WTC11 (cell line): ENCODE measurements at regions not wholly inside any gene's neighbourhood (a gene's known extent, or its start where the extent isn't known, plus 50 kb on each side); places are given as distances from the start of the nearest gene placed in this dataset.
A peak's percentile ranks its signal among the peaks of the same experiment; 100 is the strongest.

Experiments used
- ATAC-seq: fragments of 200-7000 bp; cut with Tn5 transposase; 2 replicates; pipeline ENCODE4 v1.10.0; 2021; ENCODE audit warnings: mild to moderate bottlenecking, moderate library complexity
- CTCF ChIA-PET: fragments of 300-600 bp; sonication (Branson Sonifier 250); formaldehyde crosslinking; loops from one replicate; lab custom pipeline; 2021; ENCODE audit warnings: antibody characterized with exemption; lab: Charles Lee
- POLR2A ChIA-PET: fragments of 350-600 bp; sonication (Branson Sonifier 250); formaldehyde crosslinking; loops from one replicate; lab custom pipeline; 2021; ENCODE audit warnings: antibody characterized with exemption; lab: Charles Lee
- DNase-seq: peaks from one replicate; pipeline ENCODE4 v3.0.0; 2021; ENCODE audit warnings: low spot score
- H3K27ac Mint-ChIP-seq: 2 replicates; pipeline ENCODE4 v1.8.0; 2021; ENCODE audit warnings: mixed read lengths
- H3K27me3 Mint-ChIP-seq: 2 replicates; pipeline ENCODE4 v1.8.0; 2021; ENCODE audit warnings: low read depth, mild to moderate bottlenecking, moderate library complexity, mixed read lengths
- H3K36me3 Mint-ChIP-seq: 2 replicates; pipeline ENCODE4 v1.8.0; 2021; ENCODE audit warnings: mixed read lengths
- H3K4me1 Mint-ChIP-seq: 2 replicates; pipeline ENCODE4 v1.8.0; 2022; ENCODE audit warnings: mixed read lengths
- H3K4me3 Mint-ChIP-seq: 2 replicates; pipeline ENCODE4 v1.8.0; 2021; ENCODE audit warnings: mild to moderate bottlenecking, moderate library complexity, mixed read lengths
- H3K9me3 Mint-ChIP-seq: 2 replicates; pipeline ENCODE4 v1.8.0; 2021; ENCODE audit warnings: mixed read lengths
- ATF1 ChIP-seq: sonication (generic); formaldehyde crosslinking; IDR thresholded peaks from 2 replicates; pipeline ENCODE4 v1.8.1; 2023; ENCODE audit warnings: mild to moderate bottlenecking, moderate library complexity, missing genetic modification reagents
- CBFB ChIP-seq: sonication (generic); formaldehyde crosslinking; IDR thresholded peaks from 2 replicates; pipeline ENCODE4 v1.8.1; 2022; ENCODE audit warnings: mild to moderate bottlenecking, low read depth, missing genetic modification reagents
- CDX4 ChIP-seq: fragments of 250-450 bp; sonication (Bioruptor Pico); IDR thresholded peaks from 2 replicates; pipeline ENCODE4 v1.9.0; 2021; ENCODE audit warnings: moderate library complexity, mild to moderate bottlenecking, inconsistent platforms, borderline replicate concordance
- E2F1 ChIP-seq: sonication (generic); formaldehyde crosslinking; IDR thresholded peaks from 2 replicates; pipeline ENCODE4 v1.8.0; 2022; ENCODE audit warnings: mild to moderate bottlenecking, missing genetic modification reagents
- ELF4 ChIP-seq: sonication (generic); formaldehyde crosslinking; IDR thresholded peaks from 2 replicates; pipeline ENCODE4 v1.8.1; 2022; ENCODE audit warnings: low read depth, mild to moderate bottlenecking, moderate library complexity, missing genetic modification reagents
- EMX1 ChIP-seq: fragments of 250-450 bp; sonication (Bioruptor Pico); IDR thresholded peaks from 2 replicates; pipeline ENCODE4 v1.8.0; 2021; ENCODE audit warnings: mild to moderate bottlenecking
- ERG ChIP-seq: fragments of 250-450 bp; sonication (Bioruptor Pico); IDR thresholded peaks from 2 replicates; pipeline ENCODE4 v1.8.0; 2021; ENCODE audit warnings: mild to moderate bottlenecking
- FOXJ3 ChIP-seq: sonication (generic); formaldehyde crosslinking; IDR thresholded peaks from 2 replicates; pipeline ENCODE4 v1.9.0; 2021; ENCODE audit warnings: missing genetic modification reagents, mild to moderate bottlenecking, borderline replicate concordance
- FOXK1 ChIP-seq: sonication (generic); formaldehyde crosslinking; IDR thresholded peaks from 2 replicates; pipeline ENCODE4 v1.8.0; 2022; ENCODE audit warnings: mild to moderate bottlenecking, moderate library complexity, missing genetic modification reagents
- GABPB1 ChIP-seq: sonication (generic); formaldehyde crosslinking; IDR thresholded peaks from 2 replicates; pipeline ENCODE4 v1.8.1; 2023; ENCODE audit warnings: mild to moderate bottlenecking, missing genetic modification reagents
- GRHL2 ChIP-seq: fragments of 250-450 bp; sonication (Bioruptor Pico); IDR thresholded peaks from 2 replicates; pipeline ENCODE4 v1.8.0; 2022; ENCODE audit warnings: mild to moderate bottlenecking, moderate library complexity; ENCODE audit not compliant: insufficient replicate concordance, severe bottlenecking
- JAZF1 ChIP-seq: fragments of 250-450 bp; sonication (Bioruptor Pico); IDR thresholded peaks from 2 replicates; pipeline ENCODE4 v1.9.0; 2021; ENCODE audit warnings: moderate library complexity, mild to moderate bottlenecking, inconsistent platforms
- MLX ChIP-seq: sonication (generic); formaldehyde crosslinking; IDR thresholded peaks from 2 replicates; pipeline ENCODE4 v1.8.1; 2023; ENCODE audit warnings: mild to moderate bottlenecking, missing genetic modification reagents, moderate library complexity
- SMAD4 ChIP-seq: sonication (generic); formaldehyde crosslinking; IDR thresholded peaks from 2 replicates; pipeline ENCODE4 v1.8.0; 2022; ENCODE audit warnings: mild to moderate bottlenecking, missing genetic modification reagents
- SOX15 ChIP-seq: fragments of 250-450 bp; sonication (Bioruptor Pico); IDR thresholded peaks from 2 replicates; pipeline ENCODE4 v1.9.0; 2021; ENCODE audit warnings: mild to moderate bottlenecking
- TCF7 ChIP-seq: sonication (generic); formaldehyde crosslinking; IDR thresholded peaks from 2 replicates; pipeline ENCODE4 v1.8.0; 2022; ENCODE audit warnings: mild to moderate bottlenecking, low read depth, missing genetic modification reagents, moderate library complexity
- TEAD4 ChIP-seq: sonication (generic); formaldehyde crosslinking; IDR thresholded peaks from 2 replicates; pipeline ENCODE4 v1.8.0; 2022; ENCODE audit warnings: mild to moderate bottlenecking, missing genetic modification reagents
- ZNF138 ChIP-seq: sonication (generic); formaldehyde crosslinking; conservative IDR thresholded peaks from 2 replicates; pipeline ENCODE4 v1.8.1; 2022; ENCODE audit warnings: mild to moderate bottlenecking, moderate library complexity, missing genetic modification reagents
- ZNF416 ChIP-seq: fragments of 250-450 bp; sonication (Bioruptor Pico); IDR thresholded peaks from 2 replicates; pipeline ENCODE4 v1.9.0; 2021; ENCODE audit warnings: mild to moderate bottlenecking, inconsistent platforms
- TF ChIP-seq, protein P1 (sequence below): sonication (generic); formaldehyde crosslinking; IDR thresholded peaks from 2 replicates; pipeline ENCODE4 v1.8.1; 2022; ENCODE audit warnings: low read depth, mild to moderate bottlenecking, moderate library complexity, missing genetic modification reagents, borderline replicate concordance
- TF ChIP-seq, protein P2 (sequence below): sonication (generic); formaldehyde crosslinking; IDR thresholded peaks from 2 replicates; pipeline ENCODE4 v1.8.1; 2023; ENCODE audit warnings: mild to moderate bottlenecking, moderate library complexity, missing genetic modification reagents
- TF ChIP-seq, protein P3 (sequence below): sonication (generic); formaldehyde crosslinking; IDR thresholded peaks from 2 replicates; pipeline ENCODE4 v1.8.0; 2023; ENCODE audit warnings: missing genetic modification reagents, mild to moderate bottlenecking, borderline replicate concordance

DNA sequence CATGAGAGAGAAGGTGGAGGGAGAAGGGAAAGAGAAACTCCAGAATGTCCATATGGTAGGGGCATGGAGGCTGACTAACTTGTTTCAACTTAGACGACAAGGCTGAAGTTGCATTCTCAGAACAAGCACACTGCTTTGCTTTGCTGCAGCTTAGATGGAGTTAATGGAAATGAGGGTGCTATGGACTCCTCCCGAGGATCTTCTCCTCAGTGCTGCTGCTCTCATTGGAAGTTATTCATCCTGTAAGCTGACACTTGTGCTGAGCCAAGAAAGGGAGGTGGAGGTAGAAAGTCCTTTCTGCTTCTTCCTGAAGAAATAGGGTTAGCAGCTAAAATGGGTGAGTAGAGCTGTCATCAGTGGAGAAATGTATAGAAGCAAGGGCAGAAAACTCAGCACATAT, 215.3 kb downstream of the SEC16B start:
- ChIA-PET POLR2A (no interaction called here), CTCF (interaction anchor here (1.4 kb wide), 1 partner anchor 28 kb away, joined by 3 read pairs; no protein-coding TSS in a partner anchor)
- peaks cover 22% of the 10 kb centered on the region for H3K9me3 Mint-ChIP-seq
- ATAC-seq = peak; percentile 82
- H3K4me1 Mint-ChIP-seq = peaks cover 25% of the 10 kb centered on the region
- no peaks in the 10 kb centered on the region for H3K27me3 Mint-ChIP-seq
- H3K4me3 Mint-ChIP-seq = no peak overlapping the region
- no peak overlapping the region for H3K27ac Mint-ChIP-seq
- peaks cover 11% of the 10 kb centered on the region for H3K36me3 Mint-ChIP-seq
- TF ChIP-seq ELF4 (no peak), CDX4 (CRISPR knock-in tag) (no peak), MLX (CRISPR knock-in tag) (no peak), SMAD4 (CRISPR knock-in tag) (no peak), JAZF1 (CRISPR knock-in tag) (no peak), ZNF416 (CRISPR knock-in tag) (no peak), GRHL2 (CRISPR knock-in tag) (no peak), ZNF138 (CRISPR knock-in tag) (no peak), E2F1 (no peak), FOXJ3 (no peak), SOX15 (CRISPR knock-in tag) (no peak)
- TF ChIP-seq, protein P1, sequence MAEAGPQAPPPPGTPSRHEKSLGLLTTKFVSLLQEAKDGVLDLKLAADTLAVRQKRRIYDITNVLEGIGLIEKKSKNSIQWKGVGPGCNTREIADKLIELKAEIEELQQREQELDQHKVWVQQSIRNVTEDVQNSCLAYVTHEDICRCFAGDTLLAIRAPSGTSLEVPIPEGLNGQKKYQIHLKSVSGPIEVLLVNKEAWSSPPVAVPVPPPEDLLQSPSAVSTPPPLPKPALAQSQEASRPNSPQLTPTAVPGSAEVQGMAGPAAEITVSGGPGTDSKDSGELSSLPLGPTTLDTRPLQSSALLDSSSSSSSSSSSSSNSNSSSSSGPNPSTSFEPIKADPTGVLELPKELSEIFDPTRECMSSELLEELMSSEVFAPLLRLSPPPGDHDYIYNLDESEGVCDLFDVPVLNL (CRISPR knock-in tag) = no peak
- TF ChIP-seq, all 79 proteins: peak for 0
- DNase-seq = no peak

- CTCF ChIA-PET = no interaction called here
- Mint-ChIP-seq H3K4me1 (peaks cover 25% of the 10 kb centered on the region), H3K27ac (no peak overlapping the region), H3K27me3 (no peaks in the 10 kb centered on the region), H3K36me3 (peaks cover 4% of the 10 kb centered on the region), H3K4me3 (no peak overlapping the region), H3K9me3 (peaks cover 14% of the 10 kb centered on the region)
- DNase-seq (no peak), ATAC-seq (no peak)
- POLR2A ChIA-PET = no interaction called here
- no peak for TF ChIP-seq CDX4 (CRISPR knock-in tag)
- no peak for TF ChIP-seq ERG (CRISPR knock-in tag)
- TF ChIP-seq EMX1 (CRISPR knock-in tag) = no peak
- TF ChIP-seq, protein P2, sequence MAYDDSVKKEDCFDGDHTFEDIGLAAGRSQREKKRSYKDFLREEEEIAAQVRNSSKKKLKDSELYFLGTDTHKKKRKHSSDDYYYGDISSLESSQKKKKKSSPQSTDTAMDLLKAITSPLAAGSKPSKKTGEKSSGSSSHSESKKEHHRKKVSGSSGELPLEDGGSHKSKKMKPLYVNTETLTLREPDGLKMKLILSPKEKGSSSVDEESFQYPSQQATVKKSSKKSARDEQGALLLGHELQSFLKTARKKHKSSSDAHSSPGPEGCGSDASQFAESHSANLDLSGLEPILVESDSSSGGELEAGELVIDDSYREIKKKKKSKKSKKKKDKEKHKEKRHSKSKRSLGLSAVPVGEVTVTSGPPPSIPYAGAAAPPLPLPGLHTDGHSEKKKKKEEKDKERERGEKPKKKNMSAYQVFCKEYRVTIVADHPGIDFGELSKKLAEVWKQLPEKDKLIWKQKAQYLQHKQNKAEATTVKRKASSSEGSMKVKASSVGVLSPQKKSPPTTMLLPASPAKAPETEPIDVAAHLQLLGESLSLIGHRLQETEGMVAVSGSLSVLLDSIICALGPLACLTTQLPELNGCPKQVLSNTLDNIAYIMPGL (CRISPR knock-in tag) = no peak
- TF ChIP-seq GABPB1 (CRISPR knock-in tag) = no peak
- TF ChIP-seq TCF7 (CRISPR knock-in tag) = no peak
- no peak for TF ChIP-seq TEAD4 (CRISPR knock-in tag)
- no peak for TF ChIP-seq FOXK1 (CRISPR knock-in tag)
- TF ChIP-seq ATF1 (CRISPR knock-in tag) = no peak
- no peak for TF ChIP-seq CBFB (CRISPR knock-in tag)
- TF ChIP-seq, protein P3, sequence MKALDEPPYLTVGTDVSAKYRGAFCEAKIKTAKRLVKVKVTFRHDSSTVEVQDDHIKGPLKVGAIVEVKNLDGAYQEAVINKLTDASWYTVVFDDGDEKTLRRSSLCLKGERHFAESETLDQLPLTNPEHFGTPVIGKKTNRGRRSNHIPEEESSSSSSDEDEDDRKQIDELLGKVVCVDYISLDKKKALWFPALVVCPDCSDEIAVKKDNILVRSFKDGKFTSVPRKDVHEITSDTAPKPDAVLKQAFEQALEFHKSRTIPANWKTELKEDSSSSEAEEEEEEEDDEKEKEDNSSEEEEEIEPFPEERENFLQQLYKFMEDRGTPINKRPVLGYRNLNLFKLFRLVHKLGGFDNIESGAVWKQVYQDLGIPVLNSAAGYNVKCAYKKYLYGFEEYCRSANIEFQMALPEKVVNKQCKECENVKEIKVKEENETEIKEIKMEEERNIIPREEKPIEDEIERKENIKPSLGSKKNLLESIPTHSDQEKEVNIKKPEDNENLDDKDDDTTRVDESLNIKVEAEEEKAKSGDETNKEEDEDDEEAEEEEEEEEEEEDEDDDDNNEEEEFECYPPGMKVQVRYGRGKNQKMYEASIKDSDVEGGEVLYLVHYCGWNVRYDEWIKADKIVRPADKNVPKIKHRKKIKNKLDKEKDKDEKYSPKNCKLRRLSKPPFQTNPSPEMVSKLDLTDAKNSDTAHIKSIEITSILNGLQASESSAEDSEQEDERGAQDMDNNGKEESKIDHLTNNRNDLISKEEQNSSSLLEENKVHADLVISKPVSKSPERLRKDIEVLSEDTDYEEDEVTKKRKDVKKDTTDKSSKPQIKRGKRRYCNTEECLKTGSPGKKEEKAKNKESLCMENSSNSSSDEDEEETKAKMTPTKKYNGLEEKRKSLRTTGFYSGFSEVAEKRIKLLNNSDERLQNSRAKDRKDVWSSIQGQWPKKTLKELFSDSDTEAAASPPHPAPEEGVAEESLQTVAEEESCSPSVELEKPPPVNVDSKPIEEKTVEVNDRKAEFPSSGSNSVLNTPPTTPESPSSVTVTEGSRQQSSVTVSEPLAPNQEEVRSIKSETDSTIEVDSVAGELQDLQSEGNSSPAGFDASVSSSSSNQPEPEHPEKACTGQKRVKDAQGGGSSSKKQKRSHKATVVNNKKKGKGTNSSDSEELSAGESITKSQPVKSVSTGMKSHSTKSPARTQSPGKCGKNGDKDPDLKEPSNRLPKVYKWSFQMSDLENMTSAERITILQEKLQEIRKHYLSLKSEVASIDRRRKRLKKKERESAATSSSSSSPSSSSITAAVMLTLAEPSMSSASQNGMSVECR = no peak
Observed at GRCh38 chr1:177753655-177754054, 216.2 kb downstream of the SEC16B start.
